ENCODE measurements at regions not wholly inside any gene's neighbourhood (a gene's known extent, or its start where the extent isn't known, plus 50 kb on each side); places are given as distances from the start of the nearest gene placed in this dataset.

DNA sequence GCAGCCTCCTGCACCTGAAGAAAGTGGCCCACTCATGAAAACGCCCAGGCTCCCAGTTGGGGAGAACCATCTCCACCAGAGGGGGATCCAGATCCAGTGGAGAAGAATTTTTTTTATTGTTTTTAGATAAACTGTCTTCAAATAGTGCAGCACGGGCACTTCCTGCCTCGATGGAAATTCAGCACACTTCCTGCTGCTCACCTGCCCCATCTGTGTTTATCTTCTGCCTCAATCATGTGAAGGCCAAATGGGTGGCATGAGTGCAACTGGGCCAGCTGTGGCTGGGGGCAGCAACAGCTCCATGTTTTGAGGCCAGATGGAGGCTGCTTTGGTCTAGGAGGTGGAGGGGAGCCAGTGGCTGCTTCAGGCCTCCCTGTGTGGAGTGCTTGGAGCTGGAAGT lies 75.9 kb upstream of the WSB1 start:
- no CpG with 5 or more reads among the region's 3 CpGs for WGBS (ENCODE audit: insufficient coverage)
- H3K27ac Mint-ChIP-seq: peak overlapping the region in 1 of 2 donors; percentile 56
- Histone ChIP-seq H3K27me3 (replicated peaks in 1 of 2; ENCODE audit: control insufficient read depth in 2 of 2, extremely low read depth in 1 of 2, insufficient read depth in 2 of 2, low read length in 1 of 2) (peaks cover 0 to 2% of the 10 kb centered on the region in 2 experiments), H3K4me1 (ENCODE audit: control insufficient read depth in 1 of 2, extremely low read depth in 1 of 2, insufficient read depth in 2 of 2, low read length in 2 of 2) (peaks cover 0 to 12% of the 10 kb centered on the region in 2 experiments), H3K36me3 (ENCODE audit: control insufficient read depth in 2 of 2, extremely low read depth in 1 of 2, insufficient read depth in 1 of 2, low read length in 1 of 2) (no peaks in the 10 kb centered on the region), H3K27ac (ENCODE audit: low read length) (no peak overlapping the region), H3K9me3 (no peaks in the 10 kb centered on the region), H3K4me3 (ENCODE audit: control insufficient read depth in 1 of 2, extremely low read depth in 1 of 2, low read length in 1 of 2) (no peak overlapping the region)
- H3K4me1 Mint-ChIP-seq: peaks cover 8 to 21% (median 12%) of the 10 kb centered on the region in 3 donors
- no peak overlapping the region for H3K4me3 Mint-ChIP-seq
- ChIA-PET POLR2A (interaction anchor here in 1 of 2 donors (0.6 kb wide), 1 partner anchor 53 kb away, joined by 3 read pairs; no protein-coding TSS in a partner anchor), CTCF (no interaction called here)
- DNase-seq (no peak), ATAC-seq (replicated peaks in 1 of 4) (no peak)
- peaks cover 0 to 1% of the 10 kb centered on the region in 2 donors for H3K27me3 Mint-ChIP-seq
- peaks cover 0 to 13% (median 3%) of the 10 kb centered on the region in 3 donors for H3K9me3 Mint-ChIP-seq
- no peaks in the 10 kb centered on the region for H3K36me3 Mint-ChIP-seq

GRCh38 chr17:27218719-27219488 lies 75.0 kb upstream of the WSB1 start:
- DNase-seq (peak in 2 of 35 experiments; percentile 5 to 18), ATAC-seq (replicated peaks in 1 of 4) (no peak)
- peaks cover 0 to 2% of the 10 kb centered on the region in 2 experiments for H3K27me3 ChIP-seq (replicated peaks in 1 of 2; ENCODE audit: control insufficient read depth in 2 of 2, extremely low read depth in 1 of 2, insufficient read depth in 2 of 2, low read length in 1 of 2)
- 44% methylated on average over 2 of the region's 6 CpGs for WGBS (ENCODE audit: insufficient coverage)
- CTCF ChIA-PET: interaction anchor here in 1 of 2 donors (0.5 to 1.0 kb wide), 2 partner anchors 18 to 219 kb away, joined by 4 to 5 read pairs; no protein-coding TSS in a partner anchor
- H3K27ac Mint-ChIP-seq: peak overlapping the region; percentile 12 to 20
- no peaks in the 10 kb centered on the region for H3K36me3 Mint-ChIP-seq
- no peaks in the 10 kb centered on the region for H3K36me3 ChIP-seq (ENCODE audit: control insufficient read depth in 2 of 2, extremely low read depth in 1 of 2, insufficient read depth in 1 of 2, low read length in 1 of 2)
- peaks cover 0 to 12% of the 10 kb centered on the region in 2 experiments for H3K4me1 ChIP-seq (ENCODE audit: control insufficient read depth in 1 of 2, extremely low read depth in 1 of 2, insufficient read depth in 2 of 2, low read length in 2 of 2)
- H3K27me3 Mint-ChIP-seq: peaks cover 0 to 1% of the 10 kb centered on the region in 2 donors
- POLR2A ChIA-PET: no interaction called here
- H3K4me3 ChIP-seq (ENCODE audit: control insufficient read depth in 1 of 2, extremely low read depth in 1 of 2, low read length in 1 of 2): no peak overlapping the region
- peak overlapping the region; percentile 14 for H3K27ac ChIP-seq (ENCODE audit: low read length)
- H3K4me3 Mint-ChIP-seq: no peak overlapping the region
- H3K9me3 Mint-ChIP-seq: peaks cover 0 to 8% (median 3%) of the 10 kb centered on the region in 3 donors
- no peaks in the 10 kb centered on the region for H3K9me3 ChIP-seq
- H3K4me1 Mint-ChIP-seq: peaks cover 8 to 21% (median 12%) of the 10 kb centered on the region in 3 donors

- H3K27me3 Mint-ChIP-seq: peaks cover 0 to 1% of the 10 kb centered on the region in 2 donors
- peak overlapping the region in 1 of 2 donors; percentile 46 for H3K27ac Mint-ChIP-seq
- H3K4me3 ChIP-seq (ENCODE audit: control insufficient read depth in 1 of 2, extremely low read depth in 1 of 2, low read length in 1 of 2): no peak overlapping the region
- no peaks in the 10 kb centered on the region for H3K36me3 Mint-ChIP-seq
- peaks cover 0 to 12% of the 10 kb centered on the region in 2 experiments for H3K4me1 ChIP-seq (ENCODE audit: control insufficient read depth in 1 of 2, extremely low read depth in 1 of 2, insufficient read depth in 2 of 2, low read length in 2 of 2)
- ChIA-PET CTCF (interaction anchor here in 1 of 2 donors (0.6 kb wide), 1 partner anchor 380 kb away, joined by 3 read pairs; no protein-coding TSS in a partner anchor), POLR2A (interaction anchor here in 1 of 2 donors (0.6 kb wide), 1 partner anchor 83 kb away, joined by 3 read pairs; no protein-coding TSS in a partner anchor)
- no peak for ATAC-seq (replicated peaks in 1 of 4)
- H3K9me3 Mint-ChIP-seq: peaks cover 0 to 2% (median 0%) of the 10 kb centered on the region in 3 donors
- no peak for DNase-seq
- H3K4me1 Mint-ChIP-seq: peaks cover 8 to 16% (median 10%) of the 10 kb centered on the region in 3 donors
- H3K27me3 ChIP-seq (replicated peaks in 1 of 2; ENCODE audit: control insufficient read depth in 2 of 2, extremely low read depth in 1 of 2, insufficient read depth in 2 of 2, low read length in 1 of 2): no peaks in the 10 kb centered on the region
- H3K27ac ChIP-seq (ENCODE audit: low read length): no peak overlapping the region
- H3K9me3 ChIP-seq: no peaks in the 10 kb centered on the region
- WGBS (ENCODE audit: insufficient coverage): 100% methylated on average over 1 of the region's 1 CpG
- no peaks in the 10 kb centered on the region for H3K36me3 ChIP-seq (ENCODE audit: control insufficient read depth in 2 of 2, extremely low read depth in 1 of 2, insufficient read depth in 1 of 2, low read length in 1 of 2)
- no peak overlapping the region for H3K4me3 Mint-ChIP-seq
These were observed 71.4 kb upstream of the WSB1 start for GRCh38 chr17:27222515-27222914.

DNA sequence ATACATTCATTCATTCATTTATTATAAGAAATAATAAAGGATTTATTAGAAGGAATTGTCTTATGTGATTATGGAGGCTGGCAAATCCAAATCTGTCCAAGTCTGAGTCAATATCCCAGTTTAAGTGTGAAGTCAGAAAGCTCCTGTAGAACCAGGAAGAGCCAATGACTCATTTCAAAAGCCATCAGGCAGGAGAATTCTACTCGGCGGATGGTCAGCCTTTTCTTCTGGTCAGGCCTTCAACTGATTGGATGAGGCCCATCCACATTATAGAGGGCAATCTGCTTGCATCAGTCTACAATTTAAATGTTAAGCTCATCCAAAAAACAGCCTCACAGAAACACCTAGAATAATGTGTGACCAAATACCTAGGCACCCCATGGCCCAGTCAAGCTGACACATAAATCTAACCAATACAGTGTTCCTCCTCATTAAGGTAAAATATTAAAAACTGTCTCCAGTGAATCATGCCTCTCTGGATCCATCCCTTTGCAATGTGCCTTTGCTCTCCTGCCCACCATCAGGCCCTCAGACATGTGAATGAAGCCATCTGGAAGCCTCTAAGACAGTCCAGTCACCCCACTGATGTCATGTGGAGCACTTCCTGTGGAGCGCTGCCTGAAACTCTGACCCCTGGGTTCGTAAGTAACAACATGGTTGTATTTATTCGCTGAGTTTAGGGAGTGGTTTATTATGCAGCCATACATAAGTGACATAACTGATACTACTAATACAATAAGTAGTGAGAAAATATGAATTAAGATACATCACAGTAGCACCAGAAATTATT lies 69.2 kb upstream of the WSB1 start:
- ChIA-PET CTCF (interaction anchor here (1.0 kb wide), 2 partner anchors 13 to 16 kb away, joined by 3 to 5 read pairs; no protein-coding TSS in a partner anchor), POLR2A (no interaction called here)
- no peak for DNase-seq
- peaks cover 0 to 1% of the 10 kb centered on the region in 2 donors for H3K27me3 Mint-ChIP-seq
- Histone ChIP-seq H3K27me3 (replicated peaks in 1 of 2; ENCODE audit: control insufficient read depth in 2 of 2, extremely low read depth in 1 of 2, insufficient read depth in 2 of 2, low read length in 1 of 2) (no peaks in the 10 kb centered on the region), H3K27ac (ENCODE audit: low read length) (no peak overlapping the region), H3K9me3 (no peaks in the 10 kb centered on the region), H3K36me3 (ENCODE audit: control insufficient read depth in 2 of 2, extremely low read depth in 1 of 2, insufficient read depth in 1 of 2, low read length in 1 of 2) (no peaks in the 10 kb centered on the region), H3K4me3 (ENCODE audit: control insufficient read depth in 1 of 2, extremely low read depth in 1 of 2, low read length in 1 of 2) (no peak overlapping the region), H3K4me1 (ENCODE audit: control insufficient read depth in 1 of 2, extremely low read depth in 1 of 2, insufficient read depth in 2 of 2, low read length in 2 of 2) (no peaks in the 10 kb centered on the region)
- ATAC-seq (replicated peaks in 1 of 4): no peak
- H3K27ac Mint-ChIP-seq: no peak overlapping the region
- 82% methylated on average over 2 of the region's 5 CpGs for WGBS (ENCODE audit: insufficient coverage)
- H3K4me3 Mint-ChIP-seq: no peak overlapping the region
- peaks cover 0 to 2% (median 0%) of the 10 kb centered on the region in 3 donors for H3K9me3 Mint-ChIP-seq
- H3K36me3 Mint-ChIP-seq: no peaks in the 10 kb centered on the region
- no peaks in the 10 kb centered on the region for H3K4me1 Mint-ChIP-seq

DNA sequence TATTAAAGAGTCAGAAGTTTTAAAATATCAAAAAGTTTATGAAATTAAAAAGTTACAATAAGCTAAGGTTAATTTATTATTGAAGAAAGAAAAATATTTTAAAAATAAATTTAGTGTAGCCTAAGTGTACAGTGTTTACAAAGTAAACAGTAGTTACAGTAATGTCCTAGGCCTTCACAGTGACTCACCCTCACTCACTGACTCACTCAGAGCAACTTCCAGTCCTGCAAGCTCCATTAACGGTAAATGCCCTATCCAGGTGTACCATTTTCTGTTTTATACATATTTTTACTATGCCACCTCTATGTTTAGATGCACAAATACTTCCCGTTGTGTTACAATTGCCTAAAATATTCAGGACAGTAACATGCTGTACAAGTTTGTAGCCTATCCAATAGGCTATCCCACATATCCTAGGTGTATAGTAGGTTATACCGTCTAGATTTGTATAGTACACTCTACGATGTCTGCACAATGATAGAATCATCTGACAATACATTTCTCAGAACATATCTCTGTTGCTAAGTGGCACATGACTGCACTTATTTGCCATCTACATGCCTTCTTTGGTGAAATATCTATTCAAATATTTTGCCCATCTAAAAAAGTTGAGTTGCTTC lies 67.2 kb upstream of the WSB1 start:
- H3K4me1 ChIP-seq (ENCODE audit: control insufficient read depth in 1 of 2, extremely low read depth in 1 of 2, insufficient read depth in 2 of 2, low read length in 2 of 2): no peaks in the 10 kb centered on the region
- no peaks in the 10 kb centered on the region for H3K9me3 ChIP-seq
- POLR2A ChIA-PET: no interaction called here
- no peaks in the 10 kb centered on the region for H3K27me3 ChIP-seq (replicated peaks in 1 of 2; ENCODE audit: control insufficient read depth in 2 of 2, extremely low read depth in 1 of 2, insufficient read depth in 2 of 2, low read length in 1 of 2)
- H3K4me3 ChIP-seq (ENCODE audit: control insufficient read depth in 1 of 2, extremely low read depth in 1 of 2, low read length in 1 of 2): no peak overlapping the region
- 89% methylated on average over 1 of the region's 4 CpGs for WGBS (ENCODE audit: insufficient coverage)
- no peak overlapping the region for H3K4me3 Mint-ChIP-seq
- H3K9me3 Mint-ChIP-seq: peaks cover 0 to 2% (median 0%) of the 10 kb centered on the region in 3 donors
- ATAC-seq (replicated peaks in 1 of 4): no peak
- H3K27me3 Mint-ChIP-seq: no peaks in the 10 kb centered on the region
- no peaks in the 10 kb centered on the region for H3K36me3 Mint-ChIP-seq
- CTCF ChIA-PET: interaction anchor here (0.6 to 1.3 kb wide), 2 partner anchors 10 to 426 kb away, joined by 3 to 5 read pairs; no protein-coding TSS in a partner anchor
- DNase-seq: no peak
- no peaks in the 10 kb centered on the region for H3K4me1 Mint-ChIP-seq
- H3K36me3 ChIP-seq (ENCODE audit: control insufficient read depth in 2 of 2, extremely low read depth in 1 of 2, insufficient read depth in 1 of 2, low read length in 1 of 2): no peaks in the 10 kb centered on the region
- no peak overlapping the region for H3K27ac Mint-ChIP-seq
- H3K27ac ChIP-seq (ENCODE audit: low read length): no peak overlapping the region

GRCh38 chr17:27230996-27231395 lies 62.9 kb upstream of the WSB1 start:
- no peaks in the 10 kb centered on the region for H3K36me3 Mint-ChIP-seq
- H3K27ac Mint-ChIP-seq: no peak overlapping the region
- DNase-seq: no peak
- WGBS (ENCODE audit: insufficient coverage): 72% methylated on average over 7 of the region's 8 CpGs
- Histone ChIP-seq H3K27me3 (replicated peaks in 1 of 2; ENCODE audit: control insufficient read depth in 2 of 2, extremely low read depth in 1 of 2, insufficient read depth in 2 of 2, low read length in 1 of 2) (no peaks in the 10 kb centered on the region), H3K36me3 (ENCODE audit: control insufficient read depth in 2 of 2, extremely low read depth in 1 of 2, insufficient read depth in 1 of 2, low read length in 1 of 2) (no peaks in the 10 kb centered on the region), H3K4me3 (ENCODE audit: control insufficient read depth in 1 of 2, extremely low read depth in 1 of 2, low read length in 1 of 2) (no peak overlapping the region), H3K27ac (ENCODE audit: low read length) (no peak overlapping the region), H3K4me1 (ENCODE audit: control insufficient read depth in 1 of 2, extremely low read depth in 1 of 2, insufficient read depth in 2 of 2, low read length in 2 of 2) (no peaks in the 10 kb centered on the region), H3K9me3 (no peaks in the 10 kb centered on the region)
- ATAC-seq (replicated peaks in 1 of 4): no peak
- H3K9me3 Mint-ChIP-seq: no peaks in the 10 kb centered on the region
- no peak overlapping the region for H3K4me3 Mint-ChIP-seq
- no peaks in the 10 kb centered on the region for H3K4me1 Mint-ChIP-seq
- no peaks in the 10 kb centered on the region for H3K27me3 Mint-ChIP-seq
- CTCF ChIA-PET: interaction anchor here in 1 of 2 donors (0.6 kb wide), 1 partner anchor 369 kb away, joined by 3 read pairs; no protein-coding TSS in a partner anchor
- POLR2A ChIA-PET: no interaction called here
